Natural killer cell (primary cell): ENCODE measurements at regions not wholly inside any gene's neighbourhood (a gene's known extent, or its start where the extent isn't known, plus 50 kb on each side); places are given as distances from the start of the nearest gene placed in this dataset.

Experiments
- ATAC-seq, 3 donors: fragments of 150-1000 bp in 2 of 3; fragments of 200-7000 bp in 1 of 3; cut with Tn5 transposase; 1 replicate in 1 of 3; 2 replicates in 2 of 3; pipeline ENCODE4 v1.10.0; 2021; ENCODE audit warnings: mild to moderate bottlenecking in 2 of 3, moderate library complexity in 2 of 3
- DNase-seq, 2 donors: peaks; one replicate each; pipeline versions ENCODE4 v3.0.0 to v3.0.0-alpha.2; 2013 to 2021; ENCODE audit warnings: mixed read lengths in 1 of 2
- H3K27ac ChIP-seq: one replicate; pipeline ENCODE4 v1.5.1; 2013; ENCODE audit warnings: mild to moderate bottlenecking, low read length
- H3K27me3 ChIP-seq: one replicate; pipeline ENCODE4 v1.6.1; 2013; ENCODE audit warnings: low read length; ENCODE audit not compliant: control insufficient read depth, insufficient read depth
- H3K36me3 ChIP-seq: one replicate; pipeline ENCODE4 v1.6.1; 2013; ENCODE audit warnings: low read length; ENCODE audit not compliant: control insufficient read depth, insufficient read depth
- H3K4me1 ChIP-seq: one replicate; pipeline ENCODE4 v1.6.1; 2013; ENCODE audit warnings: low read length; ENCODE audit not compliant: control insufficient read depth, insufficient read depth
- H3K4me3 ChIP-seq: one replicate; pipeline ENCODE4 v1.5.1; 2013; ENCODE audit warnings: low read length
- H3K9me3 ChIP-seq: one replicate; pipeline ENCODE4 v1.6.1; 2013; ENCODE audit warnings: low read length; ENCODE audit not compliant: control insufficient read depth, insufficient read depth
- H3K27ac Mint-ChIP-seq, 2 donors: one replicate each; pipeline ENCODE4 v1.8.0; 2022; ENCODE audit warnings: mild to moderate bottlenecking in 2 of 2, mixed read lengths in 2 of 2, moderate library complexity in 1 of 2
- H3K27me3 Mint-ChIP-seq, 2 donors: one replicate each; pipeline ENCODE4 v1.8.0; 2022; ENCODE audit warnings: low read depth in 2 of 2, mixed read lengths in 2 of 2
- H3K36me3 Mint-ChIP-seq: one replicate; pipeline ENCODE4 v1.8.0; 2022; ENCODE audit warnings: mixed read lengths
- H3K4me1 Mint-ChIP-seq, 2 donors: one replicate each; pipeline ENCODE4 v1.8.0; 2022; ENCODE audit warnings: mixed read lengths in 2 of 2
- H3K4me3 Mint-ChIP-seq: one replicate; pipeline ENCODE4 v1.8.0; 2022; ENCODE audit warnings: mild to moderate bottlenecking, moderate library complexity, mixed read lengths
- H3K9me3 Mint-ChIP-seq, 2 donors: one replicate each; pipeline ENCODE4 v1.8.0; 2022; ENCODE audit warnings: mixed read lengths in 2 of 2
- WGBS: methylation state at CpG from one replicate; pipeline ENCODE4 v1.1.7; 2013; ENCODE audit warnings: missing lambda C conversion rate; ENCODE audit not compliant: insufficient coverage; 5-methylcytosine and 5-hydroxymethylcytosine counted together
- intact Hi-C: fragments of 100-400 bp; cut with micrococcal nuclease; formaldehyde crosslinking; loops from one replicate; pipeline ENCODE4 v1.14.2; 2022
- TF ChIP-seq, protein P1 (sequence below): fragments of 200-600 bp; IDR thresholded peaks from one replicate; pipeline ENCODE4 v1.8.0; 2022; ENCODE audit warnings: antibody characterized with exemption

- TF ChIP-seq, protein P1, sequence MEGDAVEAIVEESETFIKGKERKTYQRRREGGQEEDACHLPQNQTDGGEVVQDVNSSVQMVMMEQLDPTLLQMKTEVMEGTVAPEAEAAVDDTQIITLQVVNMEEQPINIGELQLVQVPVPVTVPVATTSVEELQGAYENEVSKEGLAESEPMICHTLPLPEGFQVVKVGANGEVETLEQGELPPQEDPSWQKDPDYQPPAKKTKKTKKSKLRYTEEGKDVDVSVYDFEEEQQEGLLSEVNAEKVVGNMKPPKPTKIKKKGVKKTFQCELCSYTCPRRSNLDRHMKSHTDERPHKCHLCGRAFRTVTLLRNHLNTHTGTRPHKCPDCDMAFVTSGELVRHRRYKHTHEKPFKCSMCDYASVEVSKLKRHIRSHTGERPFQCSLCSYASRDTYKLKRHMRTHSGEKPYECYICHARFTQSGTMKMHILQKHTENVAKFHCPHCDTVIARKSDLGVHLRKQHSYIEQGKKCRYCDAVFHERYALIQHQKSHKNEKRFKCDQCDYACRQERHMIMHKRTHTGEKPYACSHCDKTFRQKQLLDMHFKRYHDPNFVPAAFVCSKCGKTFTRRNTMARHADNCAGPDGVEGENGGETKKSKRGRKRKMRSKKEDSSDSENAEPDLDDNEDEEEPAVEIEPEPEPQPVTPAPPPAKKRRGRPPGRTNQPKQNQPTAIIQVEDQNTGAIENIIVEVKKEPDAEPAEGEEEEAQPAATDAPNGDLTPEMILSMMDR, result no peak
- no peak for ATAC-seq
- DNase-seq, result no peak
- Mint-ChIP-seq H3K27ac (no peak overlapping the region), H3K27me3 (no peaks in the 10 kb centered on the region), H3K9me3 (no peaks in the 10 kb centered on the region), H3K4me3 (no peak overlapping the region), H3K36me3 (no peaks in the 10 kb centered on the region), H3K4me1 (peaks cover 6 to 8% of the 10 kb centered on the region in 2 donors)
- H3K4me3 ChIP-seq, result no peak overlapping the region
- 51% methylated on average over 6 of the region's 7 CpGs for WGBS
- intact Hi-C loops, result no loop called here
- no peaks in the 10 kb centered on the region for H3K4me1 ChIP-seq
- no peak overlapping the region for H3K27ac ChIP-seq
- H3K27me3 ChIP-seq, result no peaks in the 10 kb centered on the region
- H3K9me3 ChIP-seq, result no peaks in the 10 kb centered on the region
- no peaks in the 10 kb centered on the region for H3K36me3 ChIP-seq
These were observed 138.1 kb downstream of the CD164 start for GRCh38 chr6:109243863-109244825.

DNA sequence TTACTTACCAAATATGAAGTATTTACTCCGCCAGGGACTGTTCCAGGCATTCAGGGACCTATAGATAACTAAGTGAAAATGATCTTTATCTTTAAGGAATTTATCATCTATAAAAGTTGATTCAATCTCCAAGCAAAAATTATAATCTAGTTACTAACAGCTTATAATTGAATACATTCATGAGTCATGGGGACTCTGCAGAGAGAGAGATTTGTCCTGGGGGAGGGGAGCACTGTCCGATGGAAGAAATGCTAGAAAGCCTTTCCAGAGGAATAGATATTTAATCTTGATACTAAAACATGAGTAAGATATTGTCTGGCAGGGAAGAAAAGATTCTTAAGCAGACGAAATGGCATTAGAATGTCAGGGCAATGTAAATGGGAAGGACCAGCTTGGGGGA is 139.3 kb downstream of the CD164 start:
- Histone ChIP-seq H3K4me1 (peaks cover 6% of the 10 kb centered on the region), H3K9me3 (no peaks in the 10 kb centered on the region), H3K4me3 (no peak overlapping the region), H3K36me3 (no peaks in the 10 kb centered on the region), H3K27ac (no peak overlapping the region), H3K27me3 (no peaks in the 10 kb centered on the region)
- Mint-ChIP-seq H3K36me3 (no peaks in the 10 kb centered on the region), H3K4me3 (no peak overlapping the region), H3K4me1 (peaks cover 9 to 12% of the 10 kb centered on the region in 2 donors), H3K27me3 (no peaks in the 10 kb centered on the region), H3K27ac (no peak overlapping the region), H3K9me3 (no peaks in the 10 kb centered on the region)
- 93% methylated on average over 2 of the region's 3 CpGs for WGBS
- DNase-seq, result no peak
- TF ChIP-seq, protein P1, result no peak
- intact Hi-C loops, result no loop called here
- ATAC-seq, result no peak

- 90% methylated on average over 1 of the region's 2 CpGs for WGBS
- Mint-ChIP-seq H3K4me1 (peaks cover 18 to 21% of the 10 kb centered on the region in 2 donors), H3K36me3 (no peaks in the 10 kb centered on the region), H3K9me3 (peaks cover 0 to 4% of the 10 kb centered on the region in 2 donors), H3K27ac (no peak overlapping the region), H3K27me3 (no peaks in the 10 kb centered on the region), H3K4me3 (no peak overlapping the region)
- Histone ChIP-seq H3K27me3 (no peaks in the 10 kb centered on the region), H3K36me3 (no peaks in the 10 kb centered on the region), H3K4me3 (no peak overlapping the region), H3K27ac (no peak overlapping the region), H3K4me1 (peaks cover 15% of the 10 kb centered on the region), H3K9me3 (no peaks in the 10 kb centered on the region)
- intact Hi-C loops, result no loop called here
- ATAC-seq (no peak), DNase-seq (no peak)
- TF ChIP-seq, protein P1, result no peak
These were observed 140.2 kb downstream of the CD164 start for GRCh38 chr6:109242029-109242428.
